K562 (cell line): ENCODE measurements at regions not wholly inside any gene's neighbourhood (a gene's known extent, or its start where the extent isn't known, plus 50 kb on each side); places are given as distances from the start of the nearest gene placed in this dataset.

Experiments
- BCL6 ChIP-seq: fragments of 250-450 bp; sonication (Bioruptor Pico); IDR thresholded peaks from 2 replicates; pipeline ENCODE4 v1.4.0; 2020
- FIP1L1 ChIP-seq: fragments of 200-400 bp; formaldehyde crosslinking; IDR thresholded peaks from 2 replicates; pipeline ENCODE4 v1.6.1; 2018; ENCODE audit warnings: mild to moderate bottlenecking, low read depth, low read length; ENCODE audit not compliant: poor library complexity, severe bottlenecking
- GTF2F1 ChIP-seq: IDR thresholded peaks from 2 replicates; pipeline ENCODE4 v1.6.1; 2011; ENCODE audit warnings: low read depth, low read length, improper control_type of control experiment
- NR3C1 ChIP-seq: sonication (generic); formaldehyde crosslinking; IDR thresholded peaks from 2 replicates; pipeline ENCODE4 v1.8.1; 2022; ENCODE audit warnings: missing genetic modification reagents
- TAF15 ChIP-seq: fragments of 200-400 bp; formaldehyde crosslinking; IDR thresholded peaks from 2 replicates; pipeline ENCODE4 v1.6.1; 2017; ENCODE audit warnings: mild to moderate bottlenecking, low read depth, low read length, moderate library complexity
- ZNF695 ChIP-seq: fragments of 450-650 bp; formaldehyde crosslinking; IDR thresholded peaks from 2 replicates; pipeline ENCODE4 v1.4.0; 2020; ENCODE audit warnings: mild to moderate bottlenecking, moderate library complexity
- TF ChIP-seq, protein P1 (sequence below), 3 experiments: IDR thresholded peaks in 2 of 3; conservative IDR thresholded peaks in 1 of 3; 2 replicates each; pipeline ENCODE4 v1.5.1; 2011 to 2012; ENCODE audit warnings: low read length in 3 of 3, mild to moderate bottlenecking in 3 of 3, control low read depth in 2 of 3, improper control_type of control experiment in 1 of 3, inconsistent platforms in 1 of 3, low read depth in 1 of 3, mixed read lengths in 1 of 3, moderate library complexity in 1 of 3; ENCODE audit not compliant: insufficient read depth in 2 of 3
- TF ChIP-seq, protein P2 (sequence below): fragments of 250-450 bp; sonication (Bioruptor Pico); IDR thresholded peaks from 2 replicates; pipeline ENCODE4 v1.4.0; 2020; ENCODE audit warnings: mild to moderate bottlenecking

DNA sequence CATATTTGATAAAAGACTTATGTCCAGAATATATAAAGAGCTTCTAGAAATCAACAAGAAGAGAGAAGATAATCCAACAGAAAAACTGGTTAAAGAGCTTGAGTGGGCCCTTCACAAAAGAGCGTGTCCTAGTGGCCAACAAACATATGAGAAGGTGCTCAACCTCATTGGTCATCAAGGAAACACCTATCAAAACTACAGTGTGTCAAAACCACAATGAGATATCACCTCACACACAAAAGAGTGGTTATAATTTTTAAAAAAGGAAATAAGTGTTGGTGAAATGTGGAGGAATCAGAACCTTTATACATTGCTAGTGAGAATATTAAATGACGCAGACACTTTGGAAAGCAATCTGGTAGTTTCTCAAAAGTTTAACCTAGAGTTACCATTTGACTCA, 68.4 kb upstream of the KLF13 start:
- no peak for TF ChIP-seq FIP1L1
- TF ChIP-seq GTF2F1, result no peak
- no peak for TF ChIP-seq TAF15
- TF ChIP-seq, protein P1, sequence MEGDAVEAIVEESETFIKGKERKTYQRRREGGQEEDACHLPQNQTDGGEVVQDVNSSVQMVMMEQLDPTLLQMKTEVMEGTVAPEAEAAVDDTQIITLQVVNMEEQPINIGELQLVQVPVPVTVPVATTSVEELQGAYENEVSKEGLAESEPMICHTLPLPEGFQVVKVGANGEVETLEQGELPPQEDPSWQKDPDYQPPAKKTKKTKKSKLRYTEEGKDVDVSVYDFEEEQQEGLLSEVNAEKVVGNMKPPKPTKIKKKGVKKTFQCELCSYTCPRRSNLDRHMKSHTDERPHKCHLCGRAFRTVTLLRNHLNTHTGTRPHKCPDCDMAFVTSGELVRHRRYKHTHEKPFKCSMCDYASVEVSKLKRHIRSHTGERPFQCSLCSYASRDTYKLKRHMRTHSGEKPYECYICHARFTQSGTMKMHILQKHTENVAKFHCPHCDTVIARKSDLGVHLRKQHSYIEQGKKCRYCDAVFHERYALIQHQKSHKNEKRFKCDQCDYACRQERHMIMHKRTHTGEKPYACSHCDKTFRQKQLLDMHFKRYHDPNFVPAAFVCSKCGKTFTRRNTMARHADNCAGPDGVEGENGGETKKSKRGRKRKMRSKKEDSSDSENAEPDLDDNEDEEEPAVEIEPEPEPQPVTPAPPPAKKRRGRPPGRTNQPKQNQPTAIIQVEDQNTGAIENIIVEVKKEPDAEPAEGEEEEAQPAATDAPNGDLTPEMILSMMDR (IDR thresholded peaks at IDR 0.05 in 2 of 3, conservative IDR thresholded peaks at IDR 0.05 in 1 of 3; ENCODE audit: insufficient read depth in 2 of 3, low read depth in 1 of 3, low read length in 3 of 3), result no peak
- no peak for TF ChIP-seq BCL6 (CRISPR knock-in tag)
- TF ChIP-seq, protein P2, sequence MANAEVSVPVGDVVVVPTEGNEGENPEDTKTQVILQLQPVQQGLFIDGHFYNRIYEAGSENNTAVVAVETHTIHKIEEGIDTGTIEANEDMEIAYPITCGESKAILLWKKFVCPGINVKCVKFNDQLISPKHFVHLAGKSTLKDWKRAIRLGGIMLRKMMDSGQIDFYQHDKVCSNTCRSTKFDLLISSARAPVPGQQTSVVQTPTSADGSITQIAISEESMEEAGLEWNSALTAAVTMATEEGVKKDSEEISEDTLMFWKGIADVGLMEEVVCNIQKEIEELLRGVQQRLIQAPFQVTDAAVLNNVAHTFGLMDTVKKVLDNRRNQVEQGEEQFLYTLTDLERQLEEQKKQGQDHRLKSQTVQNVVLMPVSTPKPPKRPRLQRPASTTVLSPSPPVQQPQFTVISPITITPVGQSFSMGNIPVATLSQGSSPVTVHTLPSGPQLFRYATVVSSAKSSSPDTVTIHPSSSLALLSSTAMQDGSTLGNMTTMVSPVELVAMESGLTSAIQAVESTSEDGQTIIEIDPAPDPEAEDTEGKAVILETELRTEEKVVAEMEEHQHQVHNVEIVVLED (CRISPR knock-in tag), result no peak
- no peak for TF ChIP-seq ZNF695 (CRISPR knock-in tag)
- TF ChIP-seq NR3C1 (CRISPR knock-in tag), result no peak
